MM.1S (cell line): ENCODE measurements at regions not wholly inside any gene's neighbourhood (a gene's known extent, or its start where the extent isn't known, plus 50 kb on each side); places are given as distances from the start of the nearest gene placed in this dataset.

Source experiments
- EZH2 ChIP-seq: fragments of 300-600 bp; sonication (generic); optimal IDR thresholded peaks from 2 replicates; pipeline ENCODE3; 2017; ENCODE audit warnings: low read depth, mild to moderate bottlenecking, antibody characterized with exemption, low read length, mixed read lengths
- EZH2phosphoT487 ChIP-seq: fragments of 300-600 bp; sonication (generic); IDR thresholded peaks from 2 replicates; pipeline ENCODE4 v1.6.1; 2018; ENCODE audit warnings: antibody characterized with exemption, low read length
- TF ChIP-seq, protein P1 (sequence below): fragments of 300-600 bp; sonication (generic); IDR thresholded peaks from 2 replicates; pipeline ENCODE4 v1.5.1; 2016; ENCODE audit warnings: antibody characterized with exemption, low read length, mixed read lengths

GRCh38 chr5:18965893-18966292, 1022.1 kb downstream of the CDH18 start:
- TF ChIP-seq, protein P1, sequence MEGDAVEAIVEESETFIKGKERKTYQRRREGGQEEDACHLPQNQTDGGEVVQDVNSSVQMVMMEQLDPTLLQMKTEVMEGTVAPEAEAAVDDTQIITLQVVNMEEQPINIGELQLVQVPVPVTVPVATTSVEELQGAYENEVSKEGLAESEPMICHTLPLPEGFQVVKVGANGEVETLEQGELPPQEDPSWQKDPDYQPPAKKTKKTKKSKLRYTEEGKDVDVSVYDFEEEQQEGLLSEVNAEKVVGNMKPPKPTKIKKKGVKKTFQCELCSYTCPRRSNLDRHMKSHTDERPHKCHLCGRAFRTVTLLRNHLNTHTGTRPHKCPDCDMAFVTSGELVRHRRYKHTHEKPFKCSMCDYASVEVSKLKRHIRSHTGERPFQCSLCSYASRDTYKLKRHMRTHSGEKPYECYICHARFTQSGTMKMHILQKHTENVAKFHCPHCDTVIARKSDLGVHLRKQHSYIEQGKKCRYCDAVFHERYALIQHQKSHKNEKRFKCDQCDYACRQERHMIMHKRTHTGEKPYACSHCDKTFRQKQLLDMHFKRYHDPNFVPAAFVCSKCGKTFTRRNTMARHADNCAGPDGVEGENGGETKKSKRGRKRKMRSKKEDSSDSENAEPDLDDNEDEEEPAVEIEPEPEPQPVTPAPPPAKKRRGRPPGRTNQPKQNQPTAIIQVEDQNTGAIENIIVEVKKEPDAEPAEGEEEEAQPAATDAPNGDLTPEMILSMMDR: no peak
- no peak for TF ChIP-seq EZH2
- TF ChIP-seq EZH2phosphoT487: no peak
